ENCODE measurements at regions not wholly inside any gene's neighbourhood (a gene's known extent, or its start where the extent isn't known, plus 50 kb on each side); places are given as distances from the start of the nearest gene placed in this dataset.

DNA sequence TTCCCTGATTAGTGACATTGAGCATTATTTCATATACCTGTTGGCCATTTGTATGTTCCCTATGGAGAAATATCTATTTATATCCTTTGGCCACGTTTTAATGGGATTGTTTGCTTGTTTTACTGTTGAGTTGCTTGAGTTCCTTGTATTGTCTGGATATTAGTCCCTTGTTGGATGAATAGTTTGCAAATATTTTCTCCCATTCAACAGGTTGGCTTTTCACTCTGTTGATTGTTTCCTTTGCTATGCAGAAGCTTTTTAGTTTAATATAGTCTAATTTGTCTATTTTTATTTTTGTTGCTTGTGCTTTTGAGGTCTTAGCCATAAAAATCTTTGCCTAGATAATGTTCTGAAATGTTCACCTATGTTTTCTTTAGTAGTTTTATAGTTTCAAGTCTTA lies 60.2 kb upstream of the HUWE1 start:
- no peaks in the 10 kb centered on the region for H3K27me3 ChIP-seq (ENCODE audit: insufficient read depth in 3 of 3, low read length in 2 of 3)
- ATAC-seq = no peak
- no peaks in the 10 kb centered on the region for H3K9me3 ChIP-seq
- H3K4me3 ChIP-seq = no peak overlapping the region
- no peaks in the 10 kb centered on the region for H3K4me1 ChIP-seq
- H3K27ac ChIP-seq = no peak overlapping the region
- intact Hi-C loops (cut with DNase I) = loop anchor here in 1 of 2 donors (5.0 kb wide), 1 partner anchor 674 kb away; no protein-coding TSS in a partner anchor
- TF ChIP-seq, protein P1, sequence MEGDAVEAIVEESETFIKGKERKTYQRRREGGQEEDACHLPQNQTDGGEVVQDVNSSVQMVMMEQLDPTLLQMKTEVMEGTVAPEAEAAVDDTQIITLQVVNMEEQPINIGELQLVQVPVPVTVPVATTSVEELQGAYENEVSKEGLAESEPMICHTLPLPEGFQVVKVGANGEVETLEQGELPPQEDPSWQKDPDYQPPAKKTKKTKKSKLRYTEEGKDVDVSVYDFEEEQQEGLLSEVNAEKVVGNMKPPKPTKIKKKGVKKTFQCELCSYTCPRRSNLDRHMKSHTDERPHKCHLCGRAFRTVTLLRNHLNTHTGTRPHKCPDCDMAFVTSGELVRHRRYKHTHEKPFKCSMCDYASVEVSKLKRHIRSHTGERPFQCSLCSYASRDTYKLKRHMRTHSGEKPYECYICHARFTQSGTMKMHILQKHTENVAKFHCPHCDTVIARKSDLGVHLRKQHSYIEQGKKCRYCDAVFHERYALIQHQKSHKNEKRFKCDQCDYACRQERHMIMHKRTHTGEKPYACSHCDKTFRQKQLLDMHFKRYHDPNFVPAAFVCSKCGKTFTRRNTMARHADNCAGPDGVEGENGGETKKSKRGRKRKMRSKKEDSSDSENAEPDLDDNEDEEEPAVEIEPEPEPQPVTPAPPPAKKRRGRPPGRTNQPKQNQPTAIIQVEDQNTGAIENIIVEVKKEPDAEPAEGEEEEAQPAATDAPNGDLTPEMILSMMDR (IDR thresholded peaks at IDR 0.05) = no peak
- WGBS, 3 donors = 4 to 11% (median 9%) methylated on average over 1 of the region's 1 CpG
- no peak for DNase-seq
- H3K36me3 ChIP-seq (ENCODE audit: insufficient read depth in 1 of 2, low read depth in 1 of 2) = no peaks in the 10 kb centered on the region

DNA sequence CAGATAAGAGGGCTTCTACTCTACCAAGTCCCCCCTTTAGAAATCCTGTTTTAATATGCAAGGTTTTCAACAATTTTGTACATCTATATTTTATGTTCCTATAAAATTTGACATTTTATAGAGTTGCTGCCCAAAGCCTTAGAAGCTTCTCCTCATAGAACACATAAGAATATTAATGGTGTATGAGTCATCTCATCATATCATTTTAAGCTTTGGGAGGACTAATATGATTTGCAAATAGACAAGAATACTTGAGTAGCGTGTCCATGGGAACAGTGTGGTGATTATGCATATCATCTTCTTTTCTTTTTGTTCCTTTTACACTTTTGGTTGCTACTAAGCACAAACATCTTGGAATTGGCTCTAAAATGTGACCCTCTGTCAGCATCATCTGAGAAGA lies 56.7 kb upstream of the HUWE1 start:
- TF ChIP-seq, protein P1 (IDR thresholded peaks at IDR 0.05) = no peak

DNA sequence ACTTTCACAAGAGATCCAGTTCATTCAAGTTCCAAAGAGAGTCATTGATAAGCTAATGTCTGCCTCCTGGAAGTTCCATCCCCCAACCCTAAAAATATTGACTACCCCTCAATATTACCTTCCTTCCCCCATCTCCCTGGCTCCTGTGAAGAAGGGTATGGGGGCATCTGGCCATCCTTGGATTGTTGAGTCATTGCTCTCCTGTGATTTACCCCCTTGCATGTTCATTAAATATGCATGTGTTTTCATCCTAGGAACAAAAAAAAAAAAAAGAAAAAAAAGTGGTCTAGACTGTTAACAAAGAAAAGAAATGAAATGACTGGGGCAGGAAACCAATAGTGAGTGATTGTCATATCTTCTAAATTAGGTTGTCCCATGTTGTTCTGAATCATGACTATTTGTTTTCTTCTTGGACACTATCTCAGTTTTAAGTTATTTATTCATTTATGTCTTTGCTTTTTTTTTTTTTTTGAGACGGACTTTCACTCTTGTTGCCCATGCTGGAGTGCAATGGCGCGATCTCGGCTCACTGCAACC lies 51.9 kb upstream of the HUWE1 start:
- no peaks in the 10 kb centered on the region for H3K36me3 ChIP-seq (ENCODE audit: insufficient read depth in 1 of 2, low read depth in 1 of 2)
- H3K27ac ChIP-seq = no peak overlapping the region
- intact Hi-C loops (cut with DNase I) = no loop called here
- H3K27me3 ChIP-seq (ENCODE audit: insufficient read depth in 3 of 3, low read length in 2 of 3) = peaks cover 0 to 16% (median 0%) of the 10 kb centered on the region in 3 donors
- no peaks in the 10 kb centered on the region for H3K9me3 ChIP-seq
- 74% methylated on average over 3 of the region's 4 CpGs; no CpG with 5 or more reads in 2 of the 3 donors for WGBS, 3 donors
- no peak overlapping the region for H3K4me3 ChIP-seq
- TF ChIP-seq, protein P1 (IDR thresholded peaks at IDR 0.05) = no peak
- H3K4me1 ChIP-seq = no peaks in the 10 kb centered on the region
- DNase-seq (no peak), ATAC-seq (no peak)

More for the DNA sequence above, 56.7 kb upstream of the HUWE1 start:
- Histone ChIP-seq H3K27me3 (ENCODE audit: insufficient read depth in 3 of 3, low read length in 2 of 3) (no peaks in the 10 kb centered on the region), H3K27ac (no peak overlapping the region), H3K4me1 (no peaks in the 10 kb centered on the region), H3K4me3 (no peak overlapping the region), H3K9me3 (no peaks in the 10 kb centered on the region), H3K36me3 (ENCODE audit: insufficient read depth in 1 of 2, low read depth in 1 of 2) (no peaks in the 10 kb centered on the region)
- DNase-seq (no peak), ATAC-seq (no peak)
- intact Hi-C loops (cut with DNase I) = no loop called here
- 67 to 95% (median 93%) methylated on average over 1 of the region's 1 CpG for WGBS, 3 donors

All from psoas muscle (tissue), 7 donors.